DND-41 (cell line): ENCODE measurements at regions not wholly inside any gene's neighbourhood (a gene's known extent, or its start where the extent isn't known, plus 50 kb on each side); places are given as distances from the start of the nearest gene placed in this dataset.

Experiments used
- ATAC-seq: fragments of 200-7000 bp; cut with Tn5 transposase; 3 replicates; pipeline ENCODE4 v1.9.1; 2021; ENCODE audit warnings: low read depth; ENCODE audit not compliant: insufficient read depth
- DNase-seq: peaks from one replicate; pipeline ENCODE4 v3.0.0-alpha.2; 2020
- H2AFZ ChIP-seq: 2 replicates; pipeline ENCODE4 v1.6.0; 2012; ENCODE audit warnings: low read depth, low read length
- H3K27ac ChIP-seq: 2 replicates; pipeline ENCODE4 v1.5.1; 2012; ENCODE audit warnings: low read length, inconsistent platforms
- H3K27me3 ChIP-seq: fragments of 200-600 bp; sonication (generic); 2 replicates; pipeline ENCODE4 v1.6.0; 2012; ENCODE audit warnings: low read length, mild to moderate bottlenecking, inconsistent platforms; ENCODE audit not compliant: insufficient read depth, poor library complexity
- H3K36me3 ChIP-seq: 2 replicates; pipeline ENCODE4 v1.5.1; 2012; ENCODE audit warnings: low read length, inconsistent platforms; ENCODE audit not compliant: insufficient read depth
- H3K4me1 ChIP-seq: 2 replicates; pipeline ENCODE4 v1.5.1; 2012; ENCODE audit warnings: mild to moderate bottlenecking, low read length; ENCODE audit not compliant: insufficient read depth
- H3K4me2 ChIP-seq: 2 replicates; pipeline ENCODE4 v1.6.0; 2012; ENCODE audit warnings: mild to moderate bottlenecking, moderate library complexity, low read length, inconsistent platforms; ENCODE audit not compliant: insufficient read depth
- H3K4me3 ChIP-seq, 2 experiments: fragments of 200-600 bp in 1 of 2; shearing (Covaris generic) in 1 of 2; 2 replicates each; pipeline ENCODE4 v1.5.1; 2012 to 2016; ENCODE audit warnings: inconsistent platforms in 2 of 2, low read length in 2 of 2, mild to moderate bottlenecking in 2 of 2, low read depth in 1 of 2, moderate library complexity in 1 of 2
- H3K79me2 ChIP-seq: 2 replicates; pipeline ENCODE4 v1.6.0; 2012; ENCODE audit warnings: low read length, inconsistent platforms; ENCODE audit not compliant: insufficient read depth
- H3K9ac ChIP-seq: 2 replicates; pipeline ENCODE4 v1.6.0; 2012; ENCODE audit warnings: low read depth, mild to moderate bottlenecking, inconsistent platforms, low read length, moderate library complexity
- H3K9me3 ChIP-seq: 2 replicates; pipeline ENCODE4 v1.5.1; 2012; ENCODE audit warnings: low read length, moderate library complexity, mild to moderate bottlenecking, inconsistent platforms; ENCODE audit not compliant: insufficient read depth, severe bottlenecking
- H4K20me1 ChIP-seq: 2 replicates; pipeline ENCODE4 v1.6.0; 2012; ENCODE audit warnings: low read length; ENCODE audit not compliant: insufficient read depth
- EZH2 ChIP-seq: IDR thresholded peaks from 3 replicates; pipeline ENCODE4 v1.6.1; 2012; ENCODE audit warnings: borderline replicate concordance, low read depth, mild to moderate bottlenecking, moderate library complexity, low read length, inconsistent platforms; ENCODE audit not compliant: severe bottlenecking
- TF ChIP-seq, protein P1 (sequence below): IDR thresholded peaks from 2 replicates; pipeline ENCODE4 v1.5.1; 2012; ENCODE audit warnings: borderline replicate concordance, low read length, moderate library complexity, mild to moderate bottlenecking; ENCODE audit not compliant: poor library complexity, severe bottlenecking; ENCODE audit errors: extremely low read depth

DNA sequence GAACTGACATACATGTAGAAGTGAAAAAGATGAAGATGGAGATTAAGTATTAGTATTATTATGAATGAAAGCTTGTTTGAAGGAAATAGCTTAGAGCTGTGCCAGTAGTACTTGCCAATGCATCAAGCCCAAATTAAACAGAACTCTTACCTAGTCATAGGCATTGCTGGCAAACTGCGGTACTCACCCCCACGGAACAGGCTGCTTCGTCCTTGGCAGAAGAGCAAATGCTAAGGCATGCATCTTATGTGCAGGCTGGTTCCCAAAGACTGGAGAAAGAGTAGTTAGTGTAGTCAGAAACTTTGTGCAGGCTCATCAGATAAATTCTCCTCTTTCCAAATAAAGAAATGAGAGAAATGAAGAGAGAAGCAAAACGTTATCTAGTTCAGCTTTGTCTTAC, 134.8 kb downstream of the CCDC59 start:
- Histone ChIP-seq H2AFZ (no peak overlapping the region), H3K9ac (no peak overlapping the region), H3K36me3 (no peaks in the 10 kb centered on the region), H3K27ac (no peak overlapping the region), H3K9me3 (no peaks in the 10 kb centered on the region), H3K4me2 (no peak overlapping the region), H3K27me3 (no peaks in the 10 kb centered on the region), H3K4me1 (no peaks in the 10 kb centered on the region), H3K79me2 (no peaks in the 10 kb centered on the region), H3K4me3 (no peak overlapping the region), H4K20me1 (no peaks in the 10 kb centered on the region)
- DNase-seq: no peak
- no peak for TF ChIP-seq EZH2
- TF ChIP-seq, protein P1, sequence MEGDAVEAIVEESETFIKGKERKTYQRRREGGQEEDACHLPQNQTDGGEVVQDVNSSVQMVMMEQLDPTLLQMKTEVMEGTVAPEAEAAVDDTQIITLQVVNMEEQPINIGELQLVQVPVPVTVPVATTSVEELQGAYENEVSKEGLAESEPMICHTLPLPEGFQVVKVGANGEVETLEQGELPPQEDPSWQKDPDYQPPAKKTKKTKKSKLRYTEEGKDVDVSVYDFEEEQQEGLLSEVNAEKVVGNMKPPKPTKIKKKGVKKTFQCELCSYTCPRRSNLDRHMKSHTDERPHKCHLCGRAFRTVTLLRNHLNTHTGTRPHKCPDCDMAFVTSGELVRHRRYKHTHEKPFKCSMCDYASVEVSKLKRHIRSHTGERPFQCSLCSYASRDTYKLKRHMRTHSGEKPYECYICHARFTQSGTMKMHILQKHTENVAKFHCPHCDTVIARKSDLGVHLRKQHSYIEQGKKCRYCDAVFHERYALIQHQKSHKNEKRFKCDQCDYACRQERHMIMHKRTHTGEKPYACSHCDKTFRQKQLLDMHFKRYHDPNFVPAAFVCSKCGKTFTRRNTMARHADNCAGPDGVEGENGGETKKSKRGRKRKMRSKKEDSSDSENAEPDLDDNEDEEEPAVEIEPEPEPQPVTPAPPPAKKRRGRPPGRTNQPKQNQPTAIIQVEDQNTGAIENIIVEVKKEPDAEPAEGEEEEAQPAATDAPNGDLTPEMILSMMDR: no peak
- ATAC-seq: no peak

DNA sequence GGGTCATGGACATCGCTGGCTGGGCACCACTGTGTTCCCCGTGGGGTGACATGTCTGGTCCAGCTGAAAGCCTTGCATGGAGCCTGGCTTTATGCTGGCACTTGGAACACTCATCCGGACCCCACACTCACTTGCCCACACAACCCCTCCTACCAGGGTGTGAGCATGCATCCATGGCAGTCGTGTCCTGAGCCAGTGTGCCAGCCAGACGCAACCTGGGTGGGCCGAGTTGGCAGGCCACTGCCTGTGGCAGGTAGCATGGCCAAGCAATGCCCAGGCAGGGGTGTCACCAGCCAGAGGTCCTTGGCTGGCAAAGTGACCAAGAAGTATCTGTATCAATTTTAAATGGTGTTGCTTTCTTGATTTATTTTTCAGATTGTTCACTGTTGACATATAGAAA, 141.7 kb downstream of the CCDC59 start:
- DNase-seq (no peak), ATAC-seq (no peak)
- Histone ChIP-seq H3K27ac (no peak overlapping the region), H4K20me1 (no peaks in the 10 kb centered on the region), H3K4me2 (no peak overlapping the region), H3K4me3 (no peak overlapping the region), H3K27me3 (no peaks in the 10 kb centered on the region), H3K9ac (no peak overlapping the region), H3K79me2 (no peaks in the 10 kb centered on the region), H3K36me3 (no peaks in the 10 kb centered on the region), H3K4me1 (no peaks in the 10 kb centered on the region), H2AFZ (no peak overlapping the region), H3K9me3 (peaks cover 11% of the 10 kb centered on the region)
- TF ChIP-seq EZH2: no peak

DNA sequence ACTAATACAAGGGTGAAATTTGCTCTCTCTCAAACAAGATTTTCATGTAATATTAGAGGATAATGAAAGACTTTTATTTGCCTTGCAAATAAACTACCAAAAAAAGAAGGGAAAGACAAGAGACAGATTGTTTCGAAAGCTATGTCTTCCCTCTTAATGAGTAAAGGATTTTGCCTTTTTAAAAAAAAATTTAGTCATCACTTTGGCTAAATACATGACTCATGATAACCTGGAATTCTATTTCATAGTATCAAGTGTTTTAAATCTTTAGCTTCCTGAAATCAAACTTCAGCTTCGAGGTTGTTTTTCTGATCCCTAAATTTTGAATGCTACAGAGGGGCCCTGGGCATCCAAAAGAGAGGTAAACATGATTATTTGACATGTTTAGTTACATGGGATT, 144.4 kb downstream of the CCDC59 start:
- H3K4me3 ChIP-seq: no peak overlapping the region
- no peaks in the 10 kb centered on the region for H3K27me3 ChIP-seq
- no peak for ATAC-seq
- no peak for TF ChIP-seq EZH2
- TF ChIP-seq, protein P1: no peak
- H2AFZ ChIP-seq: no peak overlapping the region
- peaks cover 12% of the 10 kb centered on the region for H3K9me3 ChIP-seq
- no peaks in the 10 kb centered on the region for H4K20me1 ChIP-seq
- H3K4me2 ChIP-seq: no peak overlapping the region
- H3K27ac ChIP-seq: no peak overlapping the region
- no peaks in the 10 kb centered on the region for H3K4me1 ChIP-seq
- H3K9ac ChIP-seq: no peak overlapping the region
- DNase-seq: no peak
- H3K36me3 ChIP-seq: no peaks in the 10 kb centered on the region
- H3K79me2 ChIP-seq: no peaks in the 10 kb centered on the region

DNA sequence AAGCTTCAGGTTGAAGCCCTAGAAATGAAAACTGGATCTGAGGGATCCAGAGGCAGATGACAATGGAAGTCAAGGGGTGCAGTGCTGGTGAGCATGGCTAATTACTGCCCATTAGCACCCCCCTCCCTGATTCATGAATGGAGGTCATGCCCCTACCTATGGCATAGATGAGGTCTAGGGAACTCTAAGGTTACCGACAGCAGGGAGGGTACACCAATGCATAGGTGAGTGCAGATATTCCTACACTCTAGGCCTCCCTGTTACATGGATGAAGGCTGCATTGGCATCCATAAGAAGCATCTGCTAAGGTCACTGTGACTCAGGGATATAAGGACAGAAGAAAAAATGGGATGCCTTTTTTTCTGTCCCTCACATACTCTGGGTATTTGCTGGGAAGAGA, 147.3 kb downstream of the CCDC59 start:
- no peaks in the 10 kb centered on the region for H3K79me2 ChIP-seq
- no peak overlapping the region for H2AFZ ChIP-seq
- no peak overlapping the region for H3K9ac ChIP-seq
- peaks cover 6% of the 10 kb centered on the region for H3K9me3 ChIP-seq
- H4K20me1 ChIP-seq: no peaks in the 10 kb centered on the region
- no peak overlapping the region for H3K4me2 ChIP-seq
- DNase-seq (no peak), ATAC-seq (no peak)
- H3K36me3 ChIP-seq: no peaks in the 10 kb centered on the region
- no peak for TF ChIP-seq EZH2
- TF ChIP-seq, protein P1: no peak
- H3K27me3 ChIP-seq: no peaks in the 10 kb centered on the region
- no peaks in the 10 kb centered on the region for H3K4me1 ChIP-seq
- no peak overlapping the region for H3K4me3 ChIP-seq
- H3K27ac ChIP-seq: no peak overlapping the region
